Activated T-cell treated with anti-CD3 and anti-CD28 coated beads, Interleukin-2, amount 50 U/mL, for 4 hours (primary cell): ENCODE measurements at regions not wholly inside any gene's neighbourhood (a gene's known extent, or its start where the extent isn't known, plus 50 kb on each side); places are given as distances from the start of the nearest gene placed in this dataset.

Experiments used
- ATAC-seq, 2 donors: fragments of 200-7000 bp; cut with Tn5 transposase; one replicate each; pipeline ENCODE4 v1.10.0; 2021
- DNase-seq: peaks from one replicate; pipeline ENCODE4 v3.0.0-alpha.2; 2020
- H3K27me3 Mint-ChIP-seq: one replicate; pipeline ENCODE4 v1.8.0; 2021; ENCODE audit warnings: low read depth, mixed read lengths
- H3K36me3 Mint-ChIP-seq: one replicate; pipeline ENCODE4 v1.8.0; 2022; ENCODE audit warnings: mixed read lengths; ENCODE audit not compliant: insufficient read depth
- H3K4me1 Mint-ChIP-seq: one replicate; pipeline ENCODE4 v1.8.0; 2021; ENCODE audit warnings: low read depth, mixed read lengths
- H3K4me3 Mint-ChIP-seq: one replicate; pipeline ENCODE4 v1.8.0; 2021; ENCODE audit warnings: mild to moderate bottlenecking, moderate library complexity, mixed read lengths
- H3K9me3 Mint-ChIP-seq: one replicate; pipeline ENCODE4 v1.8.0; 2021; ENCODE audit warnings: mixed read lengths

- H3K36me3 Mint-ChIP-seq = no peaks in the 10 kb centered on the region
- H3K4me3 Mint-ChIP-seq = no peak overlapping the region
- no peak for ATAC-seq
- H3K9me3 Mint-ChIP-seq = peaks cover 9% of the 10 kb centered on the region
- H3K27me3 Mint-ChIP-seq = no peaks in the 10 kb centered on the region
- DNase-seq = no peak
- H3K4me1 Mint-ChIP-seq = no peaks in the 10 kb centered on the region
These were observed 700.6 kb downstream of the HACE1 start for GRCh38 chr6:104159045-104159618.

- no peak overlapping the region for H3K4me3 Mint-ChIP-seq
- H3K27me3 Mint-ChIP-seq = no peaks in the 10 kb centered on the region
- H3K4me1 Mint-ChIP-seq = no peaks in the 10 kb centered on the region
- ATAC-seq = no peak
- no peaks in the 10 kb centered on the region for H3K9me3 Mint-ChIP-seq
- no peaks in the 10 kb centered on the region for H3K36me3 Mint-ChIP-seq
- DNase-seq = no peak
These were observed 716.0 kb downstream of the HACE1 start for GRCh38 chr6:104143757-104144156.

GRCh38 chr6:104134876-104135275 lies 724.8 kb downstream of the HACE1 start:
- Mint-ChIP-seq H3K27me3 (no peaks in the 10 kb centered on the region), H3K4me1 (no peaks in the 10 kb centered on the region), H3K9me3 (no peaks in the 10 kb centered on the region), H3K4me3 (no peak overlapping the region), H3K36me3 (no peaks in the 10 kb centered on the region)
- DNase-seq (no peak), ATAC-seq (no peak)

- no peaks in the 10 kb centered on the region for H3K36me3 Mint-ChIP-seq
- H3K4me3 Mint-ChIP-seq = no peak overlapping the region
- DNase-seq = no peak
- no peak for ATAC-seq
- no peaks in the 10 kb centered on the region for H3K4me1 Mint-ChIP-seq
- no peaks in the 10 kb centered on the region for H3K27me3 Mint-ChIP-seq
- peaks cover 3% of the 10 kb centered on the region for H3K9me3 Mint-ChIP-seq
These were observed 729.4 kb downstream of the HACE1 start for GRCh38 chr6:104130343-104130742.

GRCh38 chr6:104126315-104127005 lies 733.3 kb downstream of the HACE1 start:
- H3K27me3 Mint-ChIP-seq = no peaks in the 10 kb centered on the region
- DNase-seq = no peak
- H3K4me1 Mint-ChIP-seq = no peaks in the 10 kb centered on the region
- H3K4me3 Mint-ChIP-seq = no peak overlapping the region
- H3K9me3 Mint-ChIP-seq = peaks cover 3% of the 10 kb centered on the region
- H3K36me3 Mint-ChIP-seq = no peaks in the 10 kb centered on the region
- ATAC-seq = no peak

- peaks cover 3% of the 10 kb centered on the region for H3K9me3 Mint-ChIP-seq
- no peaks in the 10 kb centered on the region for H3K27me3 Mint-ChIP-seq
- ATAC-seq (no peak), DNase-seq (no peak)
- no peaks in the 10 kb centered on the region for H3K4me1 Mint-ChIP-seq
- H3K36me3 Mint-ChIP-seq = no peaks in the 10 kb centered on the region
- no peak overlapping the region for H3K4me3 Mint-ChIP-seq
These were observed 736.5 kb downstream of the HACE1 start for GRCh38 chr6:104123227-104123626.

- Mint-ChIP-seq H3K27me3 (no peaks in the 10 kb centered on the region), H3K4me3 (no peak overlapping the region), H3K36me3 (no peaks in the 10 kb centered on the region), H3K4me1 (no peaks in the 10 kb centered on the region), H3K9me3 (no peaks in the 10 kb centered on the region)
- DNase-seq = no peak
- no peak for ATAC-seq
These were observed 741.4 kb downstream of the HACE1 start for GRCh38 chr6:104118274-104118673.

- Mint-ChIP-seq H3K4me3 (no peak overlapping the region), H3K4me1 (no peaks in the 10 kb centered on the region), H3K36me3 (no peaks in the 10 kb centered on the region), H3K9me3 (no peaks in the 10 kb centered on the region), H3K27me3 (no peaks in the 10 kb centered on the region)
- ATAC-seq = no peak
- no peak for DNase-seq
These were observed 749.9 kb downstream of the HACE1 start for GRCh38 chr6:104109806-104110205.

- Mint-ChIP-seq H3K9me3 (no peaks in the 10 kb centered on the region), H3K27me3 (no peaks in the 10 kb centered on the region), H3K36me3 (no peaks in the 10 kb centered on the region), H3K4me3 (no peak overlapping the region), H3K4me1 (no peaks in the 10 kb centered on the region)
- DNase-seq (no peak), ATAC-seq (no peak)
These were observed 751.1 kb downstream of the HACE1 start for GRCh38 chr6:104108634-104109033.

GRCh38 chr6:104095661-104096416 lies 763.9 kb downstream of the HACE1 start:
- ATAC-seq (no peak), DNase-seq (no peak)
- no peak overlapping the region for H3K4me3 Mint-ChIP-seq
- no peaks in the 10 kb centered on the region for H3K36me3 Mint-ChIP-seq
- H3K4me1 Mint-ChIP-seq = no peaks in the 10 kb centered on the region
- no peaks in the 10 kb centered on the region for H3K9me3 Mint-ChIP-seq
- no peaks in the 10 kb centered on the region for H3K27me3 Mint-ChIP-seq

GRCh38 chr6:104087765-104088164 lies 772.0 kb downstream of the HACE1 start:
- ATAC-seq = no peak
- no peaks in the 10 kb centered on the region for H3K36me3 Mint-ChIP-seq
- DNase-seq = no peak
- no peaks in the 10 kb centered on the region for H3K4me1 Mint-ChIP-seq
- peaks cover 15% of the 10 kb centered on the region for H3K9me3 Mint-ChIP-seq
- H3K4me3 Mint-ChIP-seq = no peak overlapping the region
- H3K27me3 Mint-ChIP-seq = no peaks in the 10 kb centered on the region

GRCh38 chr6:104068281-104068680 lies 791.4 kb downstream of the HACE1 start:
- Mint-ChIP-seq H3K4me1 (no peaks in the 10 kb centered on the region), H3K36me3 (no peaks in the 10 kb centered on the region), H3K9me3 (no peaks in the 10 kb centered on the region), H3K4me3 (no peak overlapping the region), H3K27me3 (no peaks in the 10 kb centered on the region)
- ATAC-seq (no peak), DNase-seq (no peak)

GRCh38 chr6:104064876-104065275 lies 794.8 kb downstream of the HACE1 start:
- Mint-ChIP-seq H3K4me1 (no peaks in the 10 kb centered on the region), H3K27me3 (no peaks in the 10 kb centered on the region), H3K36me3 (no peaks in the 10 kb centered on the region), H3K4me3 (no peak overlapping the region), H3K9me3 (peaks cover 2% of the 10 kb centered on the region)
- ATAC-seq (no peak), DNase-seq (no peak)

GRCh38 chr6:104050455-104050854 lies 809.3 kb downstream of the HACE1 start:
- ATAC-seq = no peak
- DNase-seq = no peak
- no peaks in the 10 kb centered on the region for H3K36me3 Mint-ChIP-seq
- no peaks in the 10 kb centered on the region for H3K27me3 Mint-ChIP-seq
- no peaks in the 10 kb centered on the region for H3K4me1 Mint-ChIP-seq
- H3K4me3 Mint-ChIP-seq = no peak overlapping the region
- peaks cover 7% of the 10 kb centered on the region for H3K9me3 Mint-ChIP-seq

GRCh38 chr6:104046426-104046825 lies 813.3 kb downstream of the HACE1 start:
- Mint-ChIP-seq H3K4me3 (no peak overlapping the region), H3K27me3 (no peaks in the 10 kb centered on the region), H3K9me3 (peaks cover 14% of the 10 kb centered on the region), H3K36me3 (no peaks in the 10 kb centered on the region), H3K4me1 (no peaks in the 10 kb centered on the region)
- DNase-seq (no peak), ATAC-seq (no peak)
